ENCODE measurements at regions not wholly inside any gene's neighbourhood (a gene's known extent, or its start where the extent isn't known, plus 50 kb on each side); places are given as distances from the start of the nearest gene placed in this dataset.

DNA sequence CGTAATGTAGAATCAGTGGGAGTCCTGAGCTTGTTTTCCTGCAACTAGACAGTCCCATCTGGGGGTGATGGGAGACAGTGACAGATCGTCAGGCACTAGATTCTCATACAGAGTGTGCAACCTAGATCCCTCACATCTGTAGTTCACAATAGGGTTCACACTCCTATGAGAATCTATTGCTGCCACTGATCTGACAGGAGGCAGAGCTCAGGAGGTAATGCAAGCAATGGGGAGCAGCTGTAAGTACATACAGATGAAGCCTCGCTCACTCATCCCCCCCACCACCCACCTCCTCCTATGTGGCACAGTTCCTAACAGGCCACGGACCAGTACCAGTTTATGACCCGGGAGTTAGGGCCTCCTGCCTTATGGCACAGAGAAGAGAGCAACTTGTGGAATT is 116.2 kb upstream of the PIK3R1 start:
- Histone ChIP-seq H3K79me1 (ENCODE audit: insufficient read depth, low read depth, low read length, poor library complexity, severe bottlenecking) (no peaks in the 10 kb centered on the region), H3K23me2 (ENCODE audit: insufficient read length, low read depth, low read length, poor library complexity, severe bottlenecking) (no peaks in the 10 kb centered on the region), H4K20me1 (ENCODE audit: control insufficient read depth, insufficient read depth, insufficient read length) (no peaks in the 10 kb centered on the region), H2BK20ac (ENCODE audit: low read depth, low read length, poor library complexity, severe bottlenecking) (no peak overlapping the region), H3K27ac (ENCODE audit: insufficient read length, low read depth, low read length) (no peak overlapping the region), H2BK5ac (ENCODE audit: insufficient read length, low read length) (no peak overlapping the region), H3K4me2 (ENCODE audit: insufficient read depth, insufficient read length, low read length) (no peak overlapping the region), H3K4ac (ENCODE audit: low read depth, low read length) (no peak overlapping the region), H3K4me1 (ENCODE audit: insufficient read depth, low read length) (no peaks in the 10 kb centered on the region), H3K9ac (ENCODE audit: extremely low read depth, insufficient read length, low read length) (no peak overlapping the region), H3K56ac (ENCODE audit: insufficient read length, low read depth, low read length) (no peak overlapping the region), H2BK15ac (ENCODE audit: low read depth, low read length) (no peak overlapping the region), H4K5ac (ENCODE audit: insufficient read length, low read depth, low read length) (no peak overlapping the region), H4K91ac (ENCODE audit: insufficient read length, low read depth, low read length) (no peak overlapping the region), H4K8ac (replicated peaks; ENCODE audit: insufficient read length, low read depth, low read length) (no peak overlapping the region), H3K79me2 (ENCODE audit: insufficient read depth, low read length) (no peaks in the 10 kb centered on the region), H2AK5ac (ENCODE audit: insufficient read length, low read length) (no peak overlapping the region), H2BK12ac (ENCODE audit: insufficient read length, low read depth, low read length) (no peak overlapping the region), H3K27me3 (ENCODE audit: insufficient read depth, low read length) (no peaks in the 10 kb centered on the region), H3K9me3 (ENCODE audit: control insufficient read depth, low read depth, low read length) (no peaks in the 10 kb centered on the region), H2BK120ac (ENCODE audit: low read depth, low read length, poor library complexity, severe bottlenecking) (no peak overlapping the region), H3K18ac (ENCODE audit: insufficient read length, low read depth, low read length) (no peak overlapping the region), H3K23ac (ENCODE audit: insufficient read length, low read depth, low read length) (no peak overlapping the region), H2AFZ (ENCODE audit: low read length) (no peak overlapping the region), H3K14ac (ENCODE audit: insufficient read depth, low read length) (no peak overlapping the region), H3T11ph (ENCODE audit: low read length) (no peak overlapping the region)
- Mint-ChIP-seq H3K4me3 (no peak overlapping the region; a peak in 1 of 5 replicates), H3K27me3 (ENCODE audit: low read depth) (no peaks in the 10 kb centered on the region), H3K36me3 (ENCODE audit: insufficient read depth in 1 of 3, low read depth in 3 of 3) (peaks cover 0 to 5% (median 0%) of the 10 kb centered on the region in 3 experiments; a peak in 3 of 7 replicates), H3K9me3 (peaks cover 8 to 11% of the 10 kb centered on the region in 2 experiments; a peak in 3 of 5 replicates), H3K27ac (no peak overlapping the region), H3K4me1 (no peaks in the 10 kb centered on the region)
- TF ChIP-seq, protein P1, sequence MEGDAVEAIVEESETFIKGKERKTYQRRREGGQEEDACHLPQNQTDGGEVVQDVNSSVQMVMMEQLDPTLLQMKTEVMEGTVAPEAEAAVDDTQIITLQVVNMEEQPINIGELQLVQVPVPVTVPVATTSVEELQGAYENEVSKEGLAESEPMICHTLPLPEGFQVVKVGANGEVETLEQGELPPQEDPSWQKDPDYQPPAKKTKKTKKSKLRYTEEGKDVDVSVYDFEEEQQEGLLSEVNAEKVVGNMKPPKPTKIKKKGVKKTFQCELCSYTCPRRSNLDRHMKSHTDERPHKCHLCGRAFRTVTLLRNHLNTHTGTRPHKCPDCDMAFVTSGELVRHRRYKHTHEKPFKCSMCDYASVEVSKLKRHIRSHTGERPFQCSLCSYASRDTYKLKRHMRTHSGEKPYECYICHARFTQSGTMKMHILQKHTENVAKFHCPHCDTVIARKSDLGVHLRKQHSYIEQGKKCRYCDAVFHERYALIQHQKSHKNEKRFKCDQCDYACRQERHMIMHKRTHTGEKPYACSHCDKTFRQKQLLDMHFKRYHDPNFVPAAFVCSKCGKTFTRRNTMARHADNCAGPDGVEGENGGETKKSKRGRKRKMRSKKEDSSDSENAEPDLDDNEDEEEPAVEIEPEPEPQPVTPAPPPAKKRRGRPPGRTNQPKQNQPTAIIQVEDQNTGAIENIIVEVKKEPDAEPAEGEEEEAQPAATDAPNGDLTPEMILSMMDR (conservative IDR thresholded peaks at IDR 0.05), result no peak
- DNase-seq, result no peak
- WGBS (ENCODE audit: extremely low coverage, insufficient read length, low lambda C conversion rate), result no CpG with 5 or more reads among the region's 5 CpGs
